ENCODE measurements at regions not wholly inside any gene's neighbourhood (a gene's known extent, or its start where the extent isn't known, plus 50 kb on each side); places are given as distances from the start of the nearest gene placed in this dataset.
A peak's percentile ranks its signal among the peaks of the same experiment; 100 is the strongest.
"Not testable (repeated sequence)": the region's sequence is repeated elsewhere in the genome, so short reads cannot be mapped to it uniquely, and the experiment has no call there.

DNA sequence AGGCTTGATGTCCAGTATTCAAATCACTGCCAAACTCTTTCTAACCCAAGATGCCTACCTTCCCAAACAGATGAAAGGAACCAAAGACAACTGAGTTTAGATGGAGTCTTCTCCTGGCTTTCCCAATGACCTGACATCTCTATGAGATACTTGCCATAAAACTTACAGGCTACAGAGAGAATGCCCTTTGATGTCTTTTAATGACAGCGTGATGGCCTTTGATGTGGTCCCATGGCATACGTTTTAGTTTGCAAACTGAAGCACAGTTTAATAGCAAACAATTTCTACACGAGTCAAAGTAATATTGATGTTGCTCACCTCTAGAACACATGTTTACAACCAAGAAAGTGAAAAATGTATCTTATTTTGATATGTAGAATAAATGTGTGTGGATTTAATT, 73.2 kb downstream of the ZIC4 start:
- DNase-seq: no peak

DNA sequence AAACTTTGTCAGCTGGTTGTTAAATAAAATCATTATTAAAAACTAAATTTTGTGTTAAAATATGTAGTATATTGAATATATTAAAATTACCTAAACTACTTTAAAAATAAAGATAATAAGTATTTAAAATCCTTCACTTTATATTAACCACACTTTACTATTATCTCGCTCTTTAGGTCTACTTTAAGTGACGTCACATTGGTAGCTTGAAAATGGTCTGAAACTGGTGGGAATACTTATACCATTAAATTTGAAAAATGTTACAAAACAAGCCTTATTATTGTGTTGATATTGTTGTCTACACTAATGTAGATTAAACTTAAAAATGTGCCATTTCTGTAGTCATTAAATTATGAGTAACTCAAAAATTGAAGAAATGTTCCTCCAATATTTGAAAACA, 77.6 kb downstream of the ZIC4 start:
- no peak for DNase-seq

DNA sequence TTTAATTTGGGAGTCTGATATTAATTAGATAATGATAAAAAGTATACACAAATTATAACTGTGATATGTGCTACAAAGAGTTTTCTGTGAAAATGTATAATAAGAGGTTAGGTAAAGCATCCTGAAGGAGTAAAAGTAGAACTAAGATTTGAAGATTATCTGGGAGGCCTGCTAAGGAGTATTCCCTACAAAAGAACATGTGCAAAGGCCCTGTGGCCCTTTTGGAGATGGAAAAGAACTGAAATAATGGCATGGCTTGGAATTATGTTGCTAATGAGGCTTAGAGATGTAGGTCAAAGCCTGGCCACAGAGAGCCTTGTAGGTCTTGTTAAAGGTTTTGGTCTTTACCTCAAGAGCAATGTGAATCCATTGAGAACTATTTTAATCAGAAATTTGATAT, 82.0 kb downstream of the ZIC4 start:
- no peak for DNase-seq

DNA sequence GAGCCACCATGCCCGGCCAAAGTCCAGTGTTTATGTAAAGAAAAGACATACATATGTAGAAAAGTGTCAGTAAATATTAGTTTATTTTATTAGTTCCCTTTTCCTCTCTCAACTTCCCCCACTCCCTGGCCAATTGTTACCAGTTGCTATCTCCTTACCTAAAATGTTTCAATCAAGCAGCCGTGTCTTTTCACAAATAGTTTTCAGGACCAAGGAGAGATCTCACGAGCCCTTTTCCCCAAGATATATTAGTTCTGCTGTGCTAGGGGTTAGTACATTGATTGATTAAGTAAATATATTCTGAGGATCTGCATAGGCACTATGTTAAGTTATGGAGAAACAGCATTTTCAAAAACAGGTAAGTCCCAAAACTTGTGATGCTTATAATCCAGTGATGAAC, 87.4 kb downstream of the ZIC4 start:
- no peak for DNase-seq

DNA sequence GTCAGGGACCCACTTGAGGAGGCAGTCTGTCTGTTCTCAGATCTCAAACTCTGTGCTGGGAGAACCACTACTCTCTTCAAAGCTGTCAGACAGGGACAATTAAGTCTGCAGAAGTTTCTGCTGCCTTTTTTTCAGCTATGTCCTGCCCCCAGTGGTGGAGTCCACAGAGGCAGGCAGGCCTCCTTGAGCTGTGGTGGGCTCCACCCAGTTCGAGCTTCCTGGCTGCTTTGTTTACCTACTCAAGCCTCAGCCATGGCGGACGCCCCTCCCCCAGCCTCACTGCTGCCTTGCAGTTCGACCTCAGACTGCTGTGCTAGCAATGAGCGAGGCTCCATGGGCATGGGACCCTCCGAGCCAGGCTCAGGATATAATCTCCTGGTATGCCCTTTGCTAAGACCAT, 89.3 kb downstream of the ZIC4 start:
- not testable (repeated sequence) for DNase-seq

DNA sequence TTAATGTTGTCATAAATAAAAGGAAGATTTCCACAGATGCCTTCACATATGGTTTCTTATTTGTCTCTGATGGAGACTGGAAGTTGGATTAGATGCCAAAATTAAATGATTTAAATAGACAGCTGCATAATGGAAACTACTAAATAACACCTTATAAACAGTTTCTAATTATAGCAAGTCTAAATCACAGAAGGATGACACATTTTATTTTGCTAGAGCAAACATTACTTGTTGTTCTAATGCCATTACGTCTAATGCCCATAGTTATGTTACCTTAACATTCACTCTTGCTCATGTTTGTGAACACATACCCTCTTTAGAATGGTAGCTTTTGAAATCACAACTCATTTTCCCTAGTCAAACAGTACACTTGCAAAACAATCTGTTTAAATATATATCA, 92.8 kb downstream of the ZIC4 start:
- DNase-seq: no peak

DNA sequence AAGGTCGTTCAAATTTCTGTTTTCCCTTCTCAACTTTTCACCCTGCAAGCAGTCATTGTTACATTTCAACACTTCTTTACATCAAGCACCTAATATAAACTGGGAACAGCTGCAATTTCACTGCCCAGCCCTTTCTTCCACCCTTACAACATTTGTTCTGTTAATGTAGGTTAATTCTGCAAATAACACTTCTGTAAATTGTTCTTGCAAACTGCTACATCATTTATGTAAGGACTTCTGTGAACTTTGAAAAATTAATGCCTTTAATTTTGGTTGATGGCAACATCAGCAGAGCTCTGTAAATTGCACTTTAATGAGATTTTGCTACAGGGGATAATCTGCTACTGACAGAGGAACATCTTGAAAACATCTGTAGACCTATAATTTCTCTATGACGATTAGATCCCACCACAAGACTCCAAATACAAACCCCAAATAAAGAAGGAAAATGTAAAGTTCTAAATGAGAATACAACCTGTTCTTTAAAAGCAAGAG, 93.5 kb downstream of the ZIC4 start:
- no peak for DNase-seq

DNA sequence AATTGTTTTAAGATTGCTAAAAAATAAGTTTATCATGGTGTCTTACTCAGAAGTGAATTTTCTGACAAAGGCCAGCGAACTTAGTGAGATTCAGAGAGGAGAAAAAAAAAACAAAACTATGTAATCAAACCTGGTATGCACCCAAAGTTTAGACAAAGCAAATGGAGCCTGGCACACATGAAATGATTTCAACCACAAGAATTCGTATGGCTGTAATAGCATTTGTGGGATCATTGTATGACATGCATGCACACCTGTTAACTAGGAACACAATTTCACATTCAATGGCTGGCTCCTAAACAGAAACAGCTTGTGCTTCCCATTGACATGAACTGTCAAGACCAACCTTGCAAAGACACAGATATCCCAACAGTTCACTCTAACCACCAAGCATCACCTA, 94.6 kb downstream of the ZIC4 start:
- no peak for DNase-seq

DNA sequence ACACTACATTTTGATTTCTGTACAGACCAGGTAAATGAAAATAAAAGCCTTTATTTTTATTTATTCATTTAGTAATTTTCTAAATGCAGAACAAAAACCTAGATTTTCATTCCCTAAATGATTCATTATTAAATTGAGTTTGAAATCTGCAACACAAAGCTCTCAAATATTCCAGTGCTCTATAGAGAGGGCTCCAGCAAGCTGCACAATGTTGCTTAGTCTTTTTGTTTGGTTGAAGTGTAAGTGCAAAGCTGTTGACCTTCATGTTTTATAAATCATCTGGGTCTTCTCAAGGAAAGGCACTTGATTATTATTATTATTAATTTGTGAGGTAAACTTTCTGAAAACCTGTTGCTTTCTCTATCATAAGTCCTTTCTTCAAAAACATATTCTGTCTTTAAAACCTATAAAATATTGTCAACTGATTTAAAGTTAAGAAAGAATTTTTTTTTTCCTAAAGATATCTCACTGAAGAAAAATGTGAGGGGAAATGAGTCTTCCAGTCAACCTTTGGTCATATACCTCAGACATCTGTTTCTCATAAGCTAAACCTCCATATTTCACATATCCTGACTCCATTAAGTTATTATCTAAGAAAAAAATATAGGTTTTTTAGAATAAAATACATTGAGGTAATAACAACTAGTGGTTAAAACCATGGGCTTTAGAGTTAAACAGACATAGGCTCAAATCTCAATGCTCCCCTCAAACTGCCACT, 100.7 kb downstream of the ZIC4 start:
- no peak for DNase-seq

DNA sequence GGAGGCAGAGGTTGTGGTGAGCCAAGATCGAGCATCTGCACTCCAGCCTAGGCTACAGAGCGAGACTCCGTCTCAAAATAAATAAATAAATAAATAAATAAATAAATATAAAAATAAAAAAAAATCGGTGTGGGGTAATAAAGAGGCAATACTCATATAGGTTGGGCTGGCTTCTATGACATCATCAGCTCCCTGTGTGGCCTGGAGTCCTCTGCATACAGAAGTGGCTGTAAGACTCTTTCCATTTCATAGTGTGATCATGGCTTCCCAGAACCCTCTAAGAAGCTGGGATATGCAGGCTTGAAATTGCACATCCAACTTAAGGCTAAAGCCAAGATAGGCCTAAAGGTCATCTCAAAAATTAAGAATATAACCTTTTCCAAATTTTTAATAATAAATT, 101.6 kb downstream of the ZIC4 start:
- DNase-seq: no peak

DNA sequence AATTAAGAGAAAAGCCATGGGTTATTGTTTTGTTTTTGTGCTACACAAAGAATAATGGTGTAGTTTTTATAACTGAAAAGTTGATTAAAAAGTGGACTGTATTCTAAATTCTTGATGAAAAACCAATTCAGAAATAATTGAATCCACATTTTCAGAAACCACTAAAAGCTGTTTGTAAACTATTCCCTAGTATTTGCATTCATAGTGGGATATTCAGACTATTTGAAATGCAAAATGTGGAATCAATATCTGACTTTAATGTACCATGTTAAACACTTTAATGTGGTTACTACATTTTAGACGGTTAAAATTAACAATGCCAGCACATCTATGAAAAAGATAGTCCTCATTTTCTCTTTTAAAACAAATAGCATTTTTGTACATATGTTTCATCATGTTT, 104.6 kb downstream of the ZIC4 start:
- DNase-seq: no peak

DNA sequence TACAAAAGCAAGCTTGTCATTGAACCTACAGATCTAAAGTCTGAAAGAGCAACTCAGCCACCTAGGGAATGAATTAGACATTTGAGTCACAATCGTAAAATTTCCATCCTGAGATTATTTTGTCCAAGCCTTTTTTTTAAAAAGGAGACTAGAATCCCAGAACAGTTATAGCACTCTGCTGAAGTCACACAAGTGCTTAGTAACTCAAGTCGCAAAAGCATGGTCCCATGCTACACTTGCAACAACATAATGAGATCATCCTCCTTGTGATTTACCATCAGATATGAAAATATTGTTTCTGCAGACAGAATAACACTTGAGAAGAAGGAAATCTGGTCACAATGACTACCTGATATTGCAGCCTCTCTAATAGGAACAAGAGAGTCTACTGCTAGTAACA, 106.7 kb downstream of the ZIC4 start:
- DNase-seq: no peak

DNA sequence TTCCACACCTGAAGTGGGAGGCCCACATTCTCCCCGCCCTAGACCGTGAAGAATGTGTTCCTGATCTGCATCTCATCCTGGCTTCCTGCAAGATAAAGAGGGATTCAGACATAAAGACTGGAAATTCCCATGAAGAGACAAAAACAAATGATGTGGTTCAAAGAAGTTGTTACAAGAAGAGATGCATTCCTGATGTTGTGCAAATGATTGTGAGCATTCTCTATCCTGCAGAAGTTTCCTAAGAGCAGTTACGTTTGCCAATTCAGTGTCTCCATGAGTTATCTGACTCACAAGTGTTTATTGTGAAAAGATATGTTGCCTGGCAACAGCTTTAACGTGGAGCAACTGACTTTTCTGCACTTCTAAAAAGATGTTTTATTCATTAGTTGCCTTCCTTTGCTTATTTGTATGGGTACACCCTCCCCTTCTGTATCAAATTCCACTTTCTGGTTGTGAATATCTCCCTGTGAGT, 107.8 kb downstream of the ZIC4 start:
- DNase-seq: peak; percentile 48

DNA sequence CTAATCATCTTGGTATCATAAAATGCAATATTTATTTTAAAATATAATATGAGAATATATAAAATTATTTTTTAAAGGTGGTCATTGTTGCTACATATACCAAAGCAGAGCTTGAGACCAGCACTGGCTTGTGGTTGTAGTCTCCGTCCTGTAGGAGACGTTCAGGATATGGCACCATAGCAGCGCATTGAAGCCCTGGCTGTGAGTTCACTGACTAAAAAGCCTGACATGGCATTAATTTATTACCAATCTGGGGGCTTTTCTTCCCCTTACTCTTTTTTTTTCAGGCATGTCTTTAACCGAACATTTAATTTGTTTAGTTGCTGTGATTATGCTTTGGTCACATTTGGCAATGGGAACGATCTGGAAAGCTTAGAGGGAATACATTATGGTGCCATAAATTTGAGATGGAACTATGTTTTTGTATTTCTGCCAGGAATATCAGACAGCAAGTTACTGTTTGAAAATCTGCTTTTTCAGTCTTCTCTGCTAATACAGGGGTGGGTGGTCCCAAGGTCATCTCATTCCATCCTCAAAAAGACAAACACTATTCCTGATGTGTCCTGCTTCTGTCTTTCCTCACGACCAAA, 108.5 kb downstream of the ZIC4 start:
- DNase-seq: no peak

DNA sequence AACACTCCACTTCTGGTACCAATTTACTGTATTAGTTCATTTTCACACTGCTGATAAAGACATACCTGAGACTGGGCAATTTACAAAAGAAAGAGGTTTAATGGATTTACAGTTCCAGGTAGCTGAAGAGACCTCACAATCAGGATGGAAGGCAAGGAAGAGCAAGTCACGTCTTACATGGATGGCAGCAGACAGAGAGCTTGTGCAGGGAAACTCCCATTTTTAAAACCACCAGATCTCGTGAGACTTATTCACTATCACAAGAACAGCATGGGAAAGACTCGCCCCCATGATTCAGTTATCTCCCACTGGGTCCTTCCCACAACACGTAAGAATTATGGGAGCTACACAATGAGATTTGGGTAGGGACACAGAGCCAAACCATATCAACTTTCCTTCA, 119.0 kb downstream of the ZIC4 start:
- not testable (repeated sequence) for DNase-seq

DNA sequence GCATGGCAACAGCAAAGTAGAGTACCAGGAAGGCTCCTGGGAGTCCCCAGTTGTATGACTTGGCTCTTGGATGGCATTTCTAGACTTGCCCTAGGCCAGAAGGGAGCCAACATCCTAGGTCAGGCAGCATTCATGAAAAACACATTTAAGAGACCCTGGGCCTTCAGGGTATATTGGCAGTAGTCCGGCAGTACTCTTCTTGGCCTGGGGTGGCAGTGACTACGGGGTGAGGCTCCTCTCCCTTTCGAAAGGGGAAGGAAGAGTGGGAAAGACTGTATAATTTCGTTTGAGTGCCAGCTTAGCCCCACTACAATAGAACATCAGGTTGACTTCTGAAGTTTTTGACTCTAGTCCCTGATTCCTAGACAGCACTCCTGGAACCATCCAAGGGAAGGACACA, 136.4 kb downstream of the ZIC4 start:
- DNase-seq: no peak

DNA sequence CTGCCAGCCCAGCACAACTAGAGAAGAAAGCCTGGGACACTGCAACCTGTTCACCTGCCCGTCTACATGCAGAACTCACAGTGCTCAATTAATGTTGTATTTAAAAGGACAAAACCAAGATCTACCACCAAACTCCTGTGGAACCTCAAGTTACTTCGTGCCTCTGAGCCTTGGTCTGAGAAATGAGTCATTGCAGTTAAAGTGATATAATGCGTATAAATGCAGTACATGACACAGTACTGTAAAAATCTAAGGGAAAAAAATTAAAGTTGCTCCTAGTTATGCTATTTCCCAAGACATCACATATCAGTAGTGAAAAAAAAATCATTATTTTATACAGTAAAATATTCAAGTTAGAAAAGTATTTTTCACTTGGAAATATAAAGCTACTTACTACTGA, 138.9 kb downstream of the ZIC4 start:
- DNase-seq: no peak

DNA sequence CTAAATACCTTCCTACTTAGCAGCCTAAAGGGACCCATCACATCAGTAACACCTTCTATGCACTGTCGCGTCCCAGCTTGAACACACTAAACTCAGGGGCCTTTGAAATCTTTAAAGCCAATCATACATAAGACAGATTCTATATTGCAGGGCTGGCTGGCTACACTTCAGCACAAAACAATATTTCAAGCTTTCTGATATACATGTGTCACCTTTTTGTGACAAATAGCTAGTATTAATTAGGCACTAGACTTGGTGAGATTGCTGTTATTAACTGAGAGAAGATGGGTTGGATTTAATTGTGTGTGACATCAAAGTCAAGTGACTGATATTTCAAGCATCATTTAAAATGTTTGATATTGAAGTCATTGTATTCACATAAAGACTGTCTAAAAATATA, 148.4 kb downstream of the ZIC4 start:
- DNase-seq: no peak

DNA sequence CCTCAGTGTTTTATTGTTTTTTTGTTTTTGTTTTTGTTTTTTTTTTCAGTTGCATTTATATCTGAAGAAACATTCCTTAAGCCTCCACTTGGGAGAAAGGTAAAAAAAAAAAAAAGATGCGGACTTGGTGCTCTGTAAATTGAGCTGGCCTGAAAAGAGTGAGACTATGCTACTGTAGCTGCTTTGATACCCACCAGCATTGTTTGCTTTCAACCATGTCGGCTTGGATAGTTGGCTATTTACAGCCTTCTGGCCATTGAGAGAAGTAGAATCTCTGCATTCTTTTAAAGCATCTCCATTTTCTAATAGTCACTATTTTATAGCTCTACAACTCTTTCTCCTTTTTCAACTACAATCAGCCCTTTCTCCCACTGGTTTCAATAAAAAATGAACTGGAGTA, 149.6 kb downstream of the ZIC4 start:
- DNase-seq: no peak

DNA sequence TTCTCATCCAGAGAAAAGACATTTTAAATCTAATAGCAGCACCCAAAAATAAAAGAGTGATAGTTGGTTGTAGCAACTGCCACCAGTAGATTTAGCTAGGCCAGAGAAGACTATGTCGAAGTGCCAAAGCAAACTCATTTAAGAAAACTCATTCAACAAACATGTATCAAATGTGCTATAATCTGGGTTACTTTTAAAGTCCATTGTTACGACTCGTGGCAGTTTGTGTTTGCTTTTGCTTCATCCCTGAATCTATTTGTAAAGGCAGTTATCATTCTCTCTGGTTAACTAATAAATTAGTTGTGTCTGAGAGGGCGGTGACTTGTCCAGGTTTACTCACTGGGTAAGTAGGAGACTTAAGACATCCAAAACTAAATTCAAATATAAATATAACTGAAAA, 159.4 kb downstream of the ZIC4 start:
- no peak for DNase-seq

DNA sequence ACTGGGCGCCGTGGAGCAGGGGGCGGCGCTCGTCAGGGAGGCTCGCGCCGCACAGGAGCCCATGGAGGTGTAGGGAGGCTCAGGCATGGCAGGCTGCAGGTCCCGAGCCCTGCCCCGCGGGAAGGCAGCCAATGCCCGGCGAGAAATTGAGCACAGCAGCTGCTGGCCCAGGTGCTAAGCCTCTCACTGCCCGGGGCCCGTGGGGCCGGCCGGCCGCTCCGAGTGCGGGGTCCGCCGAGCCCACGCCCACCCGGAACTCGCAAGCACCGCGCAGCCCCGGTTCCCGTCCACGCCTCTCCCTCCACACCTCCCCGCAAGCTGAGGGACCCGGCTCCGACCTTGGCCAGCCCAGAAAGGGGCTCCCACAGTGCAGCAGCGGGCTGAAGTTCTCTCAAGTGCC, 160.7 kb downstream of the ZIC4 start:
- not testable (repeated sequence) for DNase-seq

DNA sequence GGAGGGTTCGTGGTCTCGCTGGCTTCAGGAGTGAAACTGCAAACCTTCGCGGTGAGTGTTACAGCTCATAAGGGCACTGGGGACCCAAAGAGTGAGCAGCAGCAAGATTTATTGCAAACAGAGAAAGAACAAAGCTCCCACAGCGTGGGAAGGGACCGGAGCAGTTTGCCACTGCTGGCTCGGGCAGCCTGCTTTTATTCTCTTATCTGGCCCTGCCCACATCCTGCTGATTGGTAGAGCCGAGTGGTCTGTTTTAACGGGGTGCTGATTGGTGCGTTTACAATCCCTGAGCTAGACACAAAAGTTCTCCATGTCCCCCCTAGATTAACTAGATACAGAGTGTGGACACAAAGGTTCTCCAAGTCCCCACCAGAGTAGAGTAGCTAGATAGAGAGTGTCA, 161.3 kb downstream of the ZIC4 start:
- DNase-seq: not testable (repeated sequence)

DNA sequence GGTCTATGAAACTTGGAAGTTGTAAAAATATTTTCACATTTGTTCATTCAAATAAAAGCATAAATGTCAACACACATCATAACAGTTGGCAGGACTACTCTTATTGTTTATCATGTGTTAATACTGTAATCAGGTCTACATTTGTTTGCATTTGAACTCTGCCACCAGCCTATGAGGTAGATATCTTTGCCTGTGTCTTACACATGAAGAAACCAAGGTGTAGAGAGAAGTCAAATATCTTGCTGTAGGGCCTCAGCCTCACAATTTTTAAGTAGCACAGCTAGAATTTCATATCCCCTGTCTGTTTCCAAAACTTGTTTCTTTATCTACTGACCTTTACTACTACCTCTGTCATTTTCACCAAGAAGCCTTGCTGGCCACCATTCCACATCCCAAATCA, 161.9 kb downstream of the ZIC4 start:
- DNase-seq: no peak

DNA sequence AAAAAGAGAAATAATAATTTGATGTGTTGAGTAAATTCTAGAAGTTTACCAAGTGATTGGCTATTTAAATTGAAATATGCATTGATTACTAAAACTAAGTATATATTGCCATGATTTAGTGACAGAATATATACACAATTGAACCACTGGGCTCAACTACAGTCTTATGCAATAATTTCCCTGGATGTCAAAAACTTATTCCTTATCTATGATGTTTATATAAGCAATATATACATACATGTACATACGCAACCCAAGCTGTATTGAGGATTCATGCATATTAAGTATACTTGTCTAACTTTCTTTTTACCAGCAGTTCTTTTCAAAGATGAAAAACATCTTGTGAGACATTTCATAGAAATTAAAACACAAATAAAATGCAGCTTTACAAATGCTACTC, 165.8 kb downstream of the ZIC4 start:
- no peak for DNase-seq

DNA sequence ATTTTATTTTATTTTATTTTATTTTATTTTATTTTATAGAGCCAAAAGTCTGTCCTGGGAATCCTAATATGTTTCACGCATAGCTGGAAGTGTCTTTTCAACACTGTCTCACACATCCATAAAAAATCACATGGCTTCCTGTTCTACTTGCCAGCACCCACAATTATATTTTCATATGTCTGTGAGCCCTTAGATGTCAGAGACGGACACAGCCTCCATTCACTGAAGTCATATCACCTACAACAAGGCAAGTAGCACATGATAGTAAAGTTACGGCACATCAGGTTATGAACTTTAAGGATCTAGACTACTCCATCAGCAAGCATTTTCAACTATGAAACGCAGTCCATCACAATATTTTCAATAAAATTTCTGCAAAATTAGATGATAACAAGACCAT, 168.4 kb downstream of the ZIC4 start:
- no peak for DNase-seq
